ENCODE measurements at regions not wholly inside any gene's neighbourhood (a gene's known extent, or its start where the extent isn't known, plus 50 kb on each side); places are given as distances from the start of the nearest gene placed in this dataset.

- H3K27ac ChIP-seq (ENCODE audit: low read length, poor library complexity, severe bottlenecking) = peak overlapping the region; percentile 68
- no peak overlapping the region for H2BK15ac ChIP-seq (ENCODE audit: low read depth, poor library complexity, severe bottlenecking)
- no peaks in the 10 kb centered on the region for H3K79me1 ChIP-seq (replicated peaks; ENCODE audit: low read length, poor library complexity, severe bottlenecking)
- no peaks in the 10 kb centered on the region for H3K27me3 ChIP-seq (ENCODE audit: control insufficient read depth in 1 of 2, insufficient read depth in 1 of 2, low read length in 2 of 2)
- WGBS = 88% methylated on average over 10 of the region's 12 CpGs
- H3K9ac ChIP-seq (ENCODE audit: low read length) = no peak overlapping the region
- no peak overlapping the region for H4K8ac ChIP-seq (ENCODE audit: low read length)
- H4K91ac ChIP-seq (ENCODE audit: low read length) = no peak overlapping the region
- H3K14ac ChIP-seq (ENCODE audit: low read length in 2 of 2) = no peak overlapping the region
- no peak overlapping the region for H3K4me3 ChIP-seq (ENCODE audit: insufficient read depth in 1 of 2, low read depth in 1 of 2, low read length in 2 of 2)
- H3K36me3 ChIP-seq (ENCODE audit: control insufficient read depth in 1 of 2, insufficient read depth in 2 of 2, low read depth in 1 of 2, low read length in 2 of 2) = no peaks in the 10 kb centered on the region
- no peak overlapping the region for H2BK5ac ChIP-seq (ENCODE audit: low read depth, low read length, poor library complexity, severe bottlenecking)
- H3K4ac ChIP-seq (ENCODE audit: low read depth in 1 of 2, low read length in 2 of 2) = no peak overlapping the region
- H3K23ac ChIP-seq (ENCODE audit: low read length in 2 of 2) = no peak overlapping the region
- H3K4me1 ChIP-seq (ENCODE audit: control insufficient read depth, insufficient read depth, low read depth, low read length) = peaks cover 12% of the 10 kb centered on the region
- no peak overlapping the region for H2AFZ ChIP-seq (ENCODE audit: low read depth, low read length)
- H3K9me3 ChIP-seq (ENCODE audit: control insufficient read depth, low read length) = peaks cover 23% of the 10 kb centered on the region
- DNase-seq = no peak
- H2AK5ac ChIP-seq (ENCODE audit: low read length, severe bottlenecking) = no peak overlapping the region
- no peak overlapping the region for H3K4me2 ChIP-seq (ENCODE audit: low read length, poor library complexity, severe bottlenecking)
- H2BK120ac ChIP-seq (ENCODE audit: low read depth, low read length) = no peak overlapping the region
- no peak overlapping the region for H2BK12ac ChIP-seq (ENCODE audit: low read length in 2 of 2)
- H3K18ac ChIP-seq (ENCODE audit: low read depth in 1 of 2, low read length in 2 of 2) = no peak overlapping the region
Measured at GRCh38 chr7:3239291-3239691, 61.8 kb upstream of the SDK1 start.

DNA sequence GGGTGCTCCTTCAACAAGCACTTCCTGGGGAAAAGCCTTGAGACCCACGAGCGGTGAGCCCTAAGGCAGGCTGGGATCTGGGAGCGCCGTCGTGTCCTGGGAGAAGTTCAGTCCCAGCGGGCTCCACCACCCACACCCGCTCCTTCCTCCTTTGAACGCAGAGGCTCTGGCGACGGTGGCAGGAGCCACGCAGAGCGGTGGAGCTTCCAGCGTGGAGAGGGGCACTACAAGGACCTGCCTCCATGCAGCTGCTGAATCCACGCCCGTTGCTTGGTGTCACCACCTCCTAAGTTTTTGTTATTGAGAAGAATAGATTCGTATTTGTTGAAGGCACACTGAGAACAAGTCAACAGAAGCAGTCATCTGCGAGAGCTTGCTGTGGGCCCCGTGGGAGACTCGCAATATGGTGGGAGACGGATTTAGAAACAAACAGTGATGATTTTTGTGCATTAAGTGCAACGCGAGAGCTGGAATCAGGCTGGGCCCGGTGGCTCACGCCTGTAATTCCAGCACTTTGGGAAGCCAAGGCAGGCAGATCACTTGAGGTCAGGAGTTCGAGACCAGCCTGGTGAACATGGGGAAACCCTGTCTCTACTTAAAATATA, 60.1 kb upstream of the SDK1 start:
- Histone ChIP-seq H3K4me2 (ENCODE audit: low read length, poor library complexity, severe bottlenecking) (no peak overlapping the region), H3K9me3 (ENCODE audit: control insufficient read depth, low read length) (peaks cover 14% of the 10 kb centered on the region)

DNA sequence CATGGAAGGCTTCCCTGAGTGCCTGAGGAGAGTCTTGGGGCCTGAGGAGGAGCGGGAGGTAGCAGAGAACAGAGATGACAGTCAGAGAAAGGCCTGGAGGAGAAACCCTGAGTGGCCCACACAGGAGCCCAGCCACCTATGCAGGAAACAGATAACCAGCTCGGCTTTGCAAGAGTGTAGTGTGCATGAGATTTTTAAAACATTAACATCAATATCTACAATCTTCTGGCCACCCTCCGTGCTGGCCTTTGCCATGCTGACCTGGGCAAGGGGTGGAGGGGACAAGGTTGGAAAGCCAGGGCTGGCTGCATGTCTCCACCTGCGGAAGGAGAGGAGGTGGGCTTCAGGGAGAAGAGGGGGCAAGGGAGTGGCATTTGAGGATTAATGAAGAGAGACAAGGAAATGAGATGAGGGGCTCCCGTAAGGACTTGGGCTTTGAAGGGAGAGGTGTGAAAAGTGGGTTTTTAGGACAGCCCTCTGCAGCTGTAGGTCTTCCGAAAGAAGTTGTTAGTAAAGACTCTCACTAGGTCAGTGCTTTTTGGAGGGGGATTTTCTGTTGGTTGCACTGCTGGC, 59.3 kb upstream of the SDK1 start:
- H3K79me1 ChIP-seq (replicated peaks; ENCODE audit: low read length, poor library complexity, severe bottlenecking) = no peaks in the 10 kb centered on the region
- no peak overlapping the region for H2AK5ac ChIP-seq (ENCODE audit: low read length, severe bottlenecking)
- H2AFZ ChIP-seq (ENCODE audit: low read depth, low read length) = no peak overlapping the region
- H4K91ac ChIP-seq (ENCODE audit: low read length) = no peak overlapping the region
- H2BK120ac ChIP-seq (ENCODE audit: low read depth, low read length) = peak overlapping the region; percentile 42
- no peaks in the 10 kb centered on the region for H3K36me3 ChIP-seq (ENCODE audit: control insufficient read depth in 1 of 2, insufficient read depth in 2 of 2, low read depth in 1 of 2, low read length in 2 of 2)
- no peak overlapping the region for H2BK15ac ChIP-seq (ENCODE audit: low read depth, poor library complexity, severe bottlenecking)
- DNase-seq = no peak
- peaks cover 12% of the 10 kb centered on the region for H3K4me1 ChIP-seq (ENCODE audit: control insufficient read depth, insufficient read depth, low read depth, low read length)
- no peaks in the 10 kb centered on the region for H3K27me3 ChIP-seq (ENCODE audit: control insufficient read depth in 1 of 2, insufficient read depth in 1 of 2, low read length in 2 of 2)
- H3K18ac ChIP-seq (ENCODE audit: low read depth in 1 of 2, low read length in 2 of 2) = no peak overlapping the region
- no peak overlapping the region for H3K9ac ChIP-seq (ENCODE audit: low read length)
- no peak overlapping the region for H3K4me2 ChIP-seq (ENCODE audit: low read length, poor library complexity, severe bottlenecking)
- 92% methylated on average over 4 of the region's 6 CpGs for WGBS
- H3K23ac ChIP-seq (ENCODE audit: low read length in 2 of 2) = no peak overlapping the region
- H3K9me3 ChIP-seq (ENCODE audit: control insufficient read depth, low read length) = peaks cover 13% of the 10 kb centered on the region
- no peak overlapping the region for H3K4me3 ChIP-seq (ENCODE audit: insufficient read depth in 1 of 2, low read depth in 1 of 2, low read length in 2 of 2)
- H2BK12ac ChIP-seq (ENCODE audit: low read length in 2 of 2) = no peak overlapping the region
- H3K14ac ChIP-seq (ENCODE audit: low read length in 2 of 2) = no peak overlapping the region
- no peak overlapping the region for H2BK5ac ChIP-seq (ENCODE audit: low read depth, low read length, poor library complexity, severe bottlenecking)
- H3K4ac ChIP-seq (ENCODE audit: low read depth in 1 of 2, low read length in 2 of 2) = no peak overlapping the region
- no peak overlapping the region for H4K8ac ChIP-seq (ENCODE audit: low read length)
- H3K27ac ChIP-seq (ENCODE audit: low read length, poor library complexity, severe bottlenecking) = no peak overlapping the region

More for the DNA sequence above, 60.1 kb upstream of the SDK1 start:
- no peak overlapping the region for H3K4ac ChIP-seq (ENCODE audit: low read depth in 1 of 2, low read length in 2 of 2)
- H3K14ac ChIP-seq (ENCODE audit: low read length in 2 of 2) = no peak overlapping the region
- no peak overlapping the region for H4K8ac ChIP-seq (ENCODE audit: low read length)
- peaks cover 12% of the 10 kb centered on the region for H3K4me1 ChIP-seq (ENCODE audit: control insufficient read depth, insufficient read depth, low read depth, low read length)
- no peak overlapping the region for H3K27ac ChIP-seq (ENCODE audit: low read length, poor library complexity, severe bottlenecking)
- H2BK15ac ChIP-seq (ENCODE audit: low read depth, poor library complexity, severe bottlenecking) = peak overlapping the region; percentile 54
- no peak overlapping the region for H3K4me3 ChIP-seq (ENCODE audit: insufficient read depth in 1 of 2, low read depth in 1 of 2, low read length in 2 of 2)
- DNase-seq = no peak
- H2BK12ac ChIP-seq (ENCODE audit: low read length in 2 of 2) = peak overlapping the region in 1 of 2 experiments; percentile 52
- no peak overlapping the region for H4K91ac ChIP-seq (ENCODE audit: low read length)
- no peaks in the 10 kb centered on the region for H3K79me1 ChIP-seq (replicated peaks; ENCODE audit: low read length, poor library complexity, severe bottlenecking)
- no peak overlapping the region for H3K23ac ChIP-seq (ENCODE audit: low read length in 2 of 2)
- no peak overlapping the region for H2BK120ac ChIP-seq (ENCODE audit: low read depth, low read length)
- no peaks in the 10 kb centered on the region for H3K27me3 ChIP-seq (ENCODE audit: control insufficient read depth in 1 of 2, insufficient read depth in 1 of 2, low read length in 2 of 2)
- H3K18ac ChIP-seq (ENCODE audit: low read depth in 1 of 2, low read length in 2 of 2) = no peak overlapping the region
- no peak overlapping the region for H2BK5ac ChIP-seq (ENCODE audit: low read depth, low read length, poor library complexity, severe bottlenecking)
- no peaks in the 10 kb centered on the region for H3K36me3 ChIP-seq (ENCODE audit: control insufficient read depth in 1 of 2, insufficient read depth in 2 of 2, low read depth in 1 of 2, low read length in 2 of 2)
- peak overlapping the region; percentile 53 for H2AK5ac ChIP-seq (ENCODE audit: low read length, severe bottlenecking)
- WGBS = 96% methylated on average over 25 of the region's 25 CpGs
- no peak overlapping the region for H3K9ac ChIP-seq (ENCODE audit: low read length)
- no peak overlapping the region for H2AFZ ChIP-seq (ENCODE audit: low read depth, low read length)

- Histone ChIP-seq H2AK5ac (ENCODE audit: low read length, severe bottlenecking) (no peak overlapping the region), H2BK15ac (ENCODE audit: low read depth, poor library complexity, severe bottlenecking) (no peak overlapping the region), H2BK5ac (ENCODE audit: low read depth, low read length, poor library complexity, severe bottlenecking) (no peak overlapping the region), H3K14ac (ENCODE audit: low read length in 2 of 2) (no peak overlapping the region), H3K4ac (ENCODE audit: low read depth in 1 of 2, low read length in 2 of 2) (no peak overlapping the region), H2AFZ (ENCODE audit: low read depth, low read length) (no peak overlapping the region), H3K23ac (ENCODE audit: low read length in 2 of 2) (no peak overlapping the region), H3K18ac (ENCODE audit: low read depth in 1 of 2, low read length in 2 of 2) (no peak overlapping the region), H3K27ac (ENCODE audit: low read length, poor library complexity, severe bottlenecking) (no peak overlapping the region), H4K8ac (ENCODE audit: low read length) (no peak overlapping the region), H3K4me2 (ENCODE audit: low read length, poor library complexity, severe bottlenecking) (no peak overlapping the region), H3K36me3 (ENCODE audit: control insufficient read depth in 1 of 2, insufficient read depth in 2 of 2, low read depth in 1 of 2, low read length in 2 of 2) (no peaks in the 10 kb centered on the region), H3K4me3 (ENCODE audit: insufficient read depth in 1 of 2, low read depth in 1 of 2, low read length in 2 of 2) (no peak overlapping the region), H3K4me1 (ENCODE audit: control insufficient read depth, insufficient read depth, low read depth, low read length) (peaks cover 12% of the 10 kb centered on the region), H3K9ac (ENCODE audit: low read length) (no peak overlapping the region), H3K9me3 (ENCODE audit: control insufficient read depth, low read length) (peaks cover 13% of the 10 kb centered on the region), H4K91ac (ENCODE audit: low read length) (no peak overlapping the region), H2BK120ac (ENCODE audit: low read depth, low read length) (no peak overlapping the region), H2BK12ac (ENCODE audit: low read length in 2 of 2) (no peak overlapping the region), H3K79me1 (replicated peaks; ENCODE audit: low read length, poor library complexity, severe bottlenecking) (no peaks in the 10 kb centered on the region), H3K27me3 (ENCODE audit: control insufficient read depth in 1 of 2, insufficient read depth in 1 of 2, low read length in 2 of 2) (no peaks in the 10 kb centered on the region)
- 96% methylated on average over 1 of the region's 2 CpGs for WGBS
- no peak for DNase-seq
Measured at GRCh38 chr7:3242398-3242972, 58.6 kb upstream of the SDK1 start.
